VCaP (cell line): ENCODE measurements at regions not wholly inside any gene's neighbourhood (a gene's known extent, or its start where the extent isn't known, plus 50 kb on each side); places are given as distances from the start of the nearest gene placed in this dataset.

Experiments
- H3K27ac ChIP-seq: fragments of 450-650 bp; 2 replicates; pipeline ENCODE4 v1.5.1; 2017
- CTCF ChIP-seq: fragments of 450-650 bp; conservative IDR thresholded peaks from 2 replicates; pipeline ENCODE4 v1.5.1; 2017; ENCODE audit warnings: mild to moderate bottlenecking, moderate library complexity

GRCh38 chr7:107233-107632, 85.1 kb upstream of the FAM20C start:
- no peak for TF ChIP-seq CTCF
- H3K27ac ChIP-seq = no peak overlapping the region

GRCh38 chr7:107907-108306, 84.5 kb upstream of the FAM20C start:
- TF ChIP-seq CTCF = no peak
- no peak overlapping the region for H3K27ac ChIP-seq

GRCh38 chr7:109094-109493, 83.3 kb upstream of the FAM20C start:
- no peak for TF ChIP-seq CTCF
- no peak overlapping the region for H3K27ac ChIP-seq

- H3K27ac ChIP-seq = no peak overlapping the region
- no peak for TF ChIP-seq CTCF
Observed at GRCh38 chr7:109898-110556, 82.3 kb upstream of the FAM20C start.

GRCh38 chr7:110557-111232, 81.7 kb upstream of the FAM20C start:
- no peak overlapping the region for H3K27ac ChIP-seq
- TF ChIP-seq CTCF = no peak

- no peak overlapping the region for H3K27ac ChIP-seq
- TF ChIP-seq CTCF = no peak
Observed at GRCh38 chr7:111591-111990, 80.8 kb upstream of the FAM20C start.

GRCh38 chr7:112881-113280, 79.5 kb upstream of the FAM20C start:
- H3K27ac ChIP-seq = no peak overlapping the region
- no peak for TF ChIP-seq CTCF
